Parathyroid adenoma (tissue), 2 donors: ENCODE measurements at regions not wholly inside any gene's neighbourhood (a gene's known extent, or its start where the extent isn't known, plus 50 kb on each side); places are given as distances from the start of the nearest gene placed in this dataset.

Experiments
- H2AFZ ChIP-seq: fragments of 300-600 bp; sonication (generic); one replicate; pipeline ENCODE4 v1.7.0; 2017; ENCODE audit warnings: antibody characterized with exemption, mild to moderate bottlenecking
- H3K27ac ChIP-seq: fragments of 300-600 bp; sonication (generic); one replicate; pipeline ENCODE4 v1.7.0; 2017
- H3K27me3 ChIP-seq: fragments of 300-600 bp; sonication (generic); one replicate; pipeline ENCODE4 v1.7.0; 2017; ENCODE audit warnings: low read length; ENCODE audit not compliant: control insufficient read depth, insufficient read depth
- H3K36me3 ChIP-seq: fragments of 300-600 bp; sonication (generic); one replicate; pipeline ENCODE4 v1.7.0; 2017; ENCODE audit warnings: low read length; ENCODE audit not compliant: control insufficient read depth, insufficient read depth
- H3K4me1 ChIP-seq: fragments of 300-600 bp; sonication (generic); one replicate; pipeline ENCODE4 v1.7.0; 2017; ENCODE audit warnings: control low read depth
- H3K4me2 ChIP-seq: fragments of 300-600 bp; sonication (generic); one replicate; pipeline ENCODE4 v1.7.0; 2017; ENCODE audit warnings: low read length
- H3K4me3 ChIP-seq: fragments of 300-600 bp; sonication (generic); one replicate; pipeline ENCODE4 v1.7.0; 2017; ENCODE audit warnings: low read depth, low read length
- H3K79me2 ChIP-seq: fragments of 300-600 bp; sonication (generic); one replicate; pipeline ENCODE4 v1.7.0; 2017; ENCODE audit warnings: control low read depth
- H3K9ac ChIP-seq: fragments of 300-600 bp; sonication (generic); one replicate; pipeline ENCODE4 v1.7.0; 2017; ENCODE audit warnings: mild to moderate bottlenecking
- H3K9me3 ChIP-seq: fragments of 300-600 bp; sonication (generic); one replicate; pipeline ENCODE4 v1.7.0; 2017; ENCODE audit warnings: low read length; ENCODE audit not compliant: control insufficient read depth
- TF ChIP-seq, protein P1 (sequence below): fragments of 300-600 bp; sonication (generic); IDR thresholded peaks from one replicate; pipeline ENCODE4 v1.7.0; 2017; ENCODE audit warnings: antibody characterized with exemption, mild to moderate bottlenecking
- donor health status: primary hyperparathyroidism.

DNA sequence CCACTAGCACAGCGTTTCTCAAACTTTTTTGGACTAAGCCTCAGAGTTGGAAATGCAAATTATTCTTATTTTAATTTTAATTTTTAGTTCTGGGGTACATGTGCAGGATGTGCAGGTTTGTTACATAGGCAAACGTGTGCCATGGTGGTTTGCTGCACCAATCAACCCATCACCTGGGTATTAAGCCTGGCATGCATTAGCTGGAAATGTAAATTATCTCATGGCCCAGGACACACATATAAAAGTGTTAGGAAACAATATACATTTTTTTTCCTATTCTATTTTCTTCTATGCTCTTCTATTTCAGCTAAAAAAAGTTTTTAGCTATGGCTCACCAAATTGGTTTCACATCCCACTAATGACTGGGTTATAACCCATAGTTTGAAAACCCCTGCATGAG is 73.3 kb upstream of the LRIG1 start:
- TF ChIP-seq, protein P1, sequence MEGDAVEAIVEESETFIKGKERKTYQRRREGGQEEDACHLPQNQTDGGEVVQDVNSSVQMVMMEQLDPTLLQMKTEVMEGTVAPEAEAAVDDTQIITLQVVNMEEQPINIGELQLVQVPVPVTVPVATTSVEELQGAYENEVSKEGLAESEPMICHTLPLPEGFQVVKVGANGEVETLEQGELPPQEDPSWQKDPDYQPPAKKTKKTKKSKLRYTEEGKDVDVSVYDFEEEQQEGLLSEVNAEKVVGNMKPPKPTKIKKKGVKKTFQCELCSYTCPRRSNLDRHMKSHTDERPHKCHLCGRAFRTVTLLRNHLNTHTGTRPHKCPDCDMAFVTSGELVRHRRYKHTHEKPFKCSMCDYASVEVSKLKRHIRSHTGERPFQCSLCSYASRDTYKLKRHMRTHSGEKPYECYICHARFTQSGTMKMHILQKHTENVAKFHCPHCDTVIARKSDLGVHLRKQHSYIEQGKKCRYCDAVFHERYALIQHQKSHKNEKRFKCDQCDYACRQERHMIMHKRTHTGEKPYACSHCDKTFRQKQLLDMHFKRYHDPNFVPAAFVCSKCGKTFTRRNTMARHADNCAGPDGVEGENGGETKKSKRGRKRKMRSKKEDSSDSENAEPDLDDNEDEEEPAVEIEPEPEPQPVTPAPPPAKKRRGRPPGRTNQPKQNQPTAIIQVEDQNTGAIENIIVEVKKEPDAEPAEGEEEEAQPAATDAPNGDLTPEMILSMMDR = no peak
- no peak overlapping the region for H2AFZ ChIP-seq
- no peak overlapping the region for H3K4me2 ChIP-seq
- no peaks in the 10 kb centered on the region for H3K4me1 ChIP-seq
- no peak overlapping the region for H3K9ac ChIP-seq
- H3K36me3 ChIP-seq = no peaks in the 10 kb centered on the region
- no peaks in the 10 kb centered on the region for H3K9me3 ChIP-seq
- H3K27ac ChIP-seq = no peak overlapping the region
- H3K4me3 ChIP-seq = no peak overlapping the region
- H3K27me3 ChIP-seq = no peaks in the 10 kb centered on the region
- H3K79me2 ChIP-seq = no peaks in the 10 kb centered on the region

DNA sequence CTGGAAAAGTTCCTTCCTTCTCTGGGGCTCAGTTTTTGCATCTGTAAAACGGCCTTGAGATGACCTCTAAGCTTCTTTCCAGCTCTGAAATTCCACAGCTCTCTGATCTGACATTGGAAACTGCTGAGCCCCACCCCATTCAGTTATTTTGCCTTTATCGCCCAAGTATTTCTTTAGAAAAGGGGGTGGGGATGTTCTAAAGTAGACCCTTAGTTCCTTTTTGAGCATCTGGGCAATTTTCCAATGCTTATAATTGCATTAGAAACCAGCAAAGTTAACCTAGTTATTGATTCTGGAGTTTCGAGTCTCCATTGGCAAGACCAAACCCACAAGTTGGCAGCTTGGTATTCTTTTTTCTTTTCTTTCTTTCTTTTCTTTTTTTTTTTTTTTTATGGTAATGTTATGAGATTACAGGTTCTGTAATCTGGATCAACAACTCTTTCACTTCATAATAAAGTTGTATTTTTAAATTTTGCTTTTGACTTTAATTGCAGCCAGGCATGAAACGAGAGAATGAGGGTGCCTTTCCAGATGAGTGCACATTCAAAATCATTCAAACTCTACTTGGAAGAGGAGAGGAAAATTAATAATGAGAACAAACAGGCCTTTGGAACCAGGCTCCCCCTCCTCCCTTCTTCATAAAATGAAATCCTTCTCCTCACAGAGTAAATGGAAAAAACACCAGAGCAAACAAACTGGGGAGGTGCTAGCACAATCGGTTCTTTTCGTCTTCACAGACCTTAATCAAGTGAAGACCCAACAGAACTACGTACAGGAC is 76.8 kb upstream of the LRIG1 start:
- H3K27ac ChIP-seq = no peak overlapping the region

DNA sequence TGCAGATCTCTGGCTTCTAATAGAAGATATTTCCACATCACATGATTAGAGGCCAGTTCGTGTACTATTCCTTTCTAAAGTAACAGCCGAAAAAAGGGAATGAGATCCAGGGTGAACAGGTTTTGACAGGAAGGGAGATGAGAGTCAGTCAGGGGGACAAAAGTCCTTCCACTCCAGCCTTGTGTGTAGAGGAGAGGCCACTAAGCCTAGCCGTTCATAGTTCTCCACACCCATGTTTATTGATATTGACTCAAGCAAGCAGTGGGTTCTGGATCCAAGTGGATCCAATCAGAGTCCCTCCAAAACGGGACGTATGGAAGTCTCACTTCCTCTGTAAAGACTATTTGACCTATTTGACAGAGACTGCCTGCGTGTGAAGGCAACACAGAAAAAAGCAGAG is 80.4 kb upstream of the LRIG1 start:
- no peaks in the 10 kb centered on the region for H3K4me1 ChIP-seq

More for the DNA sequence above, 76.8 kb upstream of the LRIG1 start:
- Histone ChIP-seq H3K4me2 (no peak overlapping the region), H3K9ac (no peak overlapping the region), H3K36me3 (no peaks in the 10 kb centered on the region), H2AFZ (no peak overlapping the region), H3K27me3 (no peaks in the 10 kb centered on the region), H3K4me3 (no peak overlapping the region), H3K9me3 (no peaks in the 10 kb centered on the region), H3K79me2 (no peaks in the 10 kb centered on the region), H3K4me1 (no peaks in the 10 kb centered on the region)
- TF ChIP-seq, protein P1 = no peak

DNA sequence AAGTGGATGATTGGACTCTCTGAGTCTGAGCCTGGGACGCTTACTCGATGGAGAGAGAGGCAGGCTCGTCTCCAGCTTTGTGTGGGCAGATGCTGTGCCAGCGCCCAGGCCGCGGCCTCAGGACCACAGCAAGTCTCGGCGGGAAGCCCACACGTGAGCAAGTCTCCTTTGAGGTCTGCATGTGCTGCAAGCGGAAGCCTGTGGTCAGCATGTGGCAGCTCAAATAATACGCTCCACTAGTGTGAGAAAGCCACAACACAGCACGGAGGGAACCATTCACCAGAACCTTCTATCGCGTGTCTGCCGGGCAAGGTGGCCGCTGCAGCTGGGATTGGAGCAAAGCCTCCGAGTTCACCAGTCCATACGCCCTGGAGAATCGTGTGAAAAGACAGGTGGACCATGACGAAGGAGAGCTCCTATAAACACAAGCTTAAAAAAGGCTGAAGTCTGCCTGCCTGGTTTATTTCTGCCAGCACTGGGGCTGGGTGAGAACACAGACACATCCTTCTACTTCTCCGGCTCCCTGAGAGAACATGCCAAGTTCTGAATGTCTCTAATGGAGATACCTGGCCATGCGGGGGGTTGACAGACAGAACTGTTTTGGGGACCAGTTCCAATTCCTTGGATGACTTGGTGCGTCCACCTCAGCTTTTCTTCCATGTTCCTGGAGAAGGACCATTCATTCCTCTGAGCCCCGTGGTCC is 82.0 kb upstream of the LRIG1 start:
- no peaks in the 10 kb centered on the region for H3K4me1 ChIP-seq
- H2AFZ ChIP-seq = no peak overlapping the region
- no peaks in the 10 kb centered on the region for H3K27me3 ChIP-seq
- H3K36me3 ChIP-seq = no peaks in the 10 kb centered on the region
- TF ChIP-seq, protein P1 = no peak
- no peaks in the 10 kb centered on the region for H3K9me3 ChIP-seq
- H3K9ac ChIP-seq = no peak overlapping the region
- H3K27ac ChIP-seq = no peak overlapping the region
- no peak overlapping the region for H3K4me2 ChIP-seq
- no peak overlapping the region for H3K4me3 ChIP-seq
- no peaks in the 10 kb centered on the region for H3K79me2 ChIP-seq

More for the DNA sequence above, 80.4 kb upstream of the LRIG1 start:
- Histone ChIP-seq H3K27ac (no peak overlapping the region), H3K9me3 (no peaks in the 10 kb centered on the region), H3K9ac (no peak overlapping the region), H3K36me3 (no peaks in the 10 kb centered on the region), H3K4me3 (no peak overlapping the region), H2AFZ (no peak overlapping the region), H3K79me2 (no peaks in the 10 kb centered on the region), H3K27me3 (no peaks in the 10 kb centered on the region), H3K4me2 (no peak overlapping the region)
- TF ChIP-seq, protein P1 = no peak
